DND-41 (cell line): ENCODE measurements at regions not wholly inside any gene's neighbourhood (a gene's known extent, or its start where the extent isn't known, plus 50 kb on each side); places are given as distances from the start of the nearest gene placed in this dataset.

ENCODE experiments used
- ATAC-seq: fragments of 200-7000 bp; cut with Tn5 transposase; 3 replicates; pipeline ENCODE4 v1.9.1; 2021; ENCODE audit warnings: low read depth; ENCODE audit not compliant: insufficient read depth
- DNase-seq: peaks from one replicate; pipeline ENCODE4 v3.0.0-alpha.2; 2020
- H2AFZ ChIP-seq: 2 replicates; pipeline ENCODE4 v1.6.0; 2012; ENCODE audit warnings: low read depth, low read length
- H3K27ac ChIP-seq: 2 replicates; pipeline ENCODE4 v1.5.1; 2012; ENCODE audit warnings: low read length, inconsistent platforms
- H3K27me3 ChIP-seq: fragments of 200-600 bp; sonication (generic); 2 replicates; pipeline ENCODE4 v1.6.0; 2012; ENCODE audit warnings: low read length, mild to moderate bottlenecking, inconsistent platforms; ENCODE audit not compliant: insufficient read depth, poor library complexity
- H3K36me3 ChIP-seq: 2 replicates; pipeline ENCODE4 v1.5.1; 2012; ENCODE audit warnings: low read length, inconsistent platforms; ENCODE audit not compliant: insufficient read depth
- H3K4me1 ChIP-seq: 2 replicates; pipeline ENCODE4 v1.5.1; 2012; ENCODE audit warnings: mild to moderate bottlenecking, low read length; ENCODE audit not compliant: insufficient read depth
- H3K4me2 ChIP-seq: 2 replicates; pipeline ENCODE4 v1.6.0; 2012; ENCODE audit warnings: mild to moderate bottlenecking, moderate library complexity, low read length, inconsistent platforms; ENCODE audit not compliant: insufficient read depth
- H3K4me3 ChIP-seq, 2 experiments: fragments of 200-600 bp in 1 of 2; shearing (Covaris generic) in 1 of 2; 2 replicates each; pipeline ENCODE4 v1.5.1; 2012 to 2016; ENCODE audit warnings: inconsistent platforms in 2 of 2, low read length in 2 of 2, mild to moderate bottlenecking in 2 of 2, low read depth in 1 of 2, moderate library complexity in 1 of 2
- H3K79me2 ChIP-seq: 2 replicates; pipeline ENCODE4 v1.6.0; 2012; ENCODE audit warnings: low read length, inconsistent platforms; ENCODE audit not compliant: insufficient read depth
- H3K9ac ChIP-seq: 2 replicates; pipeline ENCODE4 v1.6.0; 2012; ENCODE audit warnings: low read depth, mild to moderate bottlenecking, inconsistent platforms, low read length, moderate library complexity
- H3K9me3 ChIP-seq: 2 replicates; pipeline ENCODE4 v1.5.1; 2012; ENCODE audit warnings: low read length, moderate library complexity, mild to moderate bottlenecking, inconsistent platforms; ENCODE audit not compliant: insufficient read depth, severe bottlenecking
- H4K20me1 ChIP-seq: 2 replicates; pipeline ENCODE4 v1.6.0; 2012; ENCODE audit warnings: low read length; ENCODE audit not compliant: insufficient read depth
- EZH2 ChIP-seq: IDR thresholded peaks from 3 replicates; pipeline ENCODE4 v1.6.1; 2012; ENCODE audit warnings: borderline replicate concordance, low read depth, mild to moderate bottlenecking, moderate library complexity, low read length, inconsistent platforms; ENCODE audit not compliant: severe bottlenecking
- TF ChIP-seq, protein P1 (sequence below): IDR thresholded peaks from 2 replicates; pipeline ENCODE4 v1.5.1; 2012; ENCODE audit warnings: borderline replicate concordance, low read length, moderate library complexity, mild to moderate bottlenecking; ENCODE audit not compliant: poor library complexity, severe bottlenecking; ENCODE audit errors: extremely low read depth

DNA sequence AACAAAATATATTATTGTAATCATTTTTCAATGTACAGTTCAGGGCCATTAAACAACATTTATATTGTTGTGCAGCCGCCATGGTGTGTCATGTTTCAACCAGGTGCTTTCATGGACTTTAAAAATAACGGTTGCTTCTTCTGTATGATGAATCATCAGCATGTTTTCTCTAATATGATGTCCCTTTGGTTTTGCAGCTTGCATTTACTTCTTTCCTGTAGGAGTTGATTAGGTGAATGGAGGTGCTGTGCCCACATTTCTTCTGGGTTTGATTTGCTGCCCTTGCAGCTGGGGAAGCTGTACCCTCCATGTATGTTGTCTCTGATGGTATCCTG, 54.9 kb upstream of the TULP4 start:
- Histone ChIP-seq H3K9me3 (no peaks in the 10 kb centered on the region), H4K20me1 (peaks cover 44% of the 10 kb centered on the region), H3K27me3 (no peaks in the 10 kb centered on the region), H3K9ac (no peak overlapping the region), H3K4me3 (no peak overlapping the region), H3K27ac (no peak overlapping the region), H2AFZ (no peak overlapping the region), H3K36me3 (no peaks in the 10 kb centered on the region), H3K79me2 (peaks cover 85% of the 10 kb centered on the region), H3K4me1 (no peaks in the 10 kb centered on the region), H3K4me2 (no peak overlapping the region)
- TF ChIP-seq EZH2, result no peak
- TF ChIP-seq, protein P1, sequence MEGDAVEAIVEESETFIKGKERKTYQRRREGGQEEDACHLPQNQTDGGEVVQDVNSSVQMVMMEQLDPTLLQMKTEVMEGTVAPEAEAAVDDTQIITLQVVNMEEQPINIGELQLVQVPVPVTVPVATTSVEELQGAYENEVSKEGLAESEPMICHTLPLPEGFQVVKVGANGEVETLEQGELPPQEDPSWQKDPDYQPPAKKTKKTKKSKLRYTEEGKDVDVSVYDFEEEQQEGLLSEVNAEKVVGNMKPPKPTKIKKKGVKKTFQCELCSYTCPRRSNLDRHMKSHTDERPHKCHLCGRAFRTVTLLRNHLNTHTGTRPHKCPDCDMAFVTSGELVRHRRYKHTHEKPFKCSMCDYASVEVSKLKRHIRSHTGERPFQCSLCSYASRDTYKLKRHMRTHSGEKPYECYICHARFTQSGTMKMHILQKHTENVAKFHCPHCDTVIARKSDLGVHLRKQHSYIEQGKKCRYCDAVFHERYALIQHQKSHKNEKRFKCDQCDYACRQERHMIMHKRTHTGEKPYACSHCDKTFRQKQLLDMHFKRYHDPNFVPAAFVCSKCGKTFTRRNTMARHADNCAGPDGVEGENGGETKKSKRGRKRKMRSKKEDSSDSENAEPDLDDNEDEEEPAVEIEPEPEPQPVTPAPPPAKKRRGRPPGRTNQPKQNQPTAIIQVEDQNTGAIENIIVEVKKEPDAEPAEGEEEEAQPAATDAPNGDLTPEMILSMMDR, result no peak
- no peak for ATAC-seq
- DNase-seq, result no peak

DNA sequence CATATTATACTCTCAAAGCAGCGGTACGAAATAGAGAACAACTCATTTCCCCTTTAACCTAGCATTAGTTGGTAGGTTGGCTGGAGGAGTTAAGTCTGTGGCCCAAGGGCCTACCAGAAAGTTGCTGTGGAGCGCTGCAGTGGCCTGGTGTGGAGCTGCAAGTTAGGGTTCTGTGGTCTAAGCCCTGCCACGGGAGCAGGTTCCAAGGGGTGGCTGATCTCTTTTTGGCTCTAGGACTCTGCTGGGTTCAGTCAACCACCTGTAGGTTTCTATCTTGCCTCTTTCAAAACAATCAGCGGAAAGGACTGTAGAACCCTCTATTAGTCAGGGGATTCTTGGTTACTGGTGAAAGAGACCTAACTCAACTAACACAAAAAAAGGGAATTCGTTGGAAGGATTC, 54.5 kb upstream of the TULP4 start:
- ATAC-seq, result no peak
- Histone ChIP-seq H3K4me3 (no peak overlapping the region), H3K9me3 (no peaks in the 10 kb centered on the region), H3K4me1 (no peaks in the 10 kb centered on the region), H3K79me2 (peaks cover 85% of the 10 kb centered on the region), H3K27me3 (no peaks in the 10 kb centered on the region), H2AFZ (no peak overlapping the region), H3K4me2 (no peak overlapping the region), H3K27ac (no peak overlapping the region), H3K36me3 (no peaks in the 10 kb centered on the region), H3K9ac (no peak overlapping the region), H4K20me1 (peaks cover 43% of the 10 kb centered on the region)
- no peak for TF ChIP-seq EZH2
- TF ChIP-seq, protein P1, result no peak
- DNase-seq, result no peak

DNA sequence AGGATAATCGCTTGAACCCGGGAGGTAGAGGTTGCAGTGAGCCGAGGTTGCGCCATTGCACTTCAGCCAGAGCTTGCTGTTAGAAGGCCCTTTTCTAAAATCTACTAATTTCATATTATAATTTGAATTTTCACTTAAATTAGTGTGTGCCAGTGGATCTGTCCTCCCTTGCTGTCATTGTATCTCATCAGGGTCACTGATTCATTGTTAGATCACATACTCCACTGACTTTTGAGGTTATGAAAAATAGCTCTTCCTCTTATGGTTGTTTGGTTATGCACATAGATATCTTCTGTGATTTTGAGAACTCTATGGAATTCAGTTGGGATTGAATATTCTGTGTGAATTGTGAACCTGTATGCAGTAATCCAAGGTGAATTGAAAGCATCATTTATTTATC, 53.1 kb upstream of the TULP4 start:
- Histone ChIP-seq H3K27me3 (no peaks in the 10 kb centered on the region), H3K4me3 (no peak overlapping the region), H2AFZ (no peak overlapping the region), H3K36me3 (no peaks in the 10 kb centered on the region), H3K9me3 (no peaks in the 10 kb centered on the region), H3K9ac (no peak overlapping the region), H3K27ac (no peak overlapping the region), H3K4me2 (no peak overlapping the region), H3K79me2 (peaks cover 76% of the 10 kb centered on the region), H3K4me1 (no peaks in the 10 kb centered on the region), H4K20me1 (peaks cover 37% of the 10 kb centered on the region)
- DNase-seq, result no peak
- no peak for ATAC-seq
- TF ChIP-seq, protein P1, result no peak
- no peak for TF ChIP-seq EZH2

DNA sequence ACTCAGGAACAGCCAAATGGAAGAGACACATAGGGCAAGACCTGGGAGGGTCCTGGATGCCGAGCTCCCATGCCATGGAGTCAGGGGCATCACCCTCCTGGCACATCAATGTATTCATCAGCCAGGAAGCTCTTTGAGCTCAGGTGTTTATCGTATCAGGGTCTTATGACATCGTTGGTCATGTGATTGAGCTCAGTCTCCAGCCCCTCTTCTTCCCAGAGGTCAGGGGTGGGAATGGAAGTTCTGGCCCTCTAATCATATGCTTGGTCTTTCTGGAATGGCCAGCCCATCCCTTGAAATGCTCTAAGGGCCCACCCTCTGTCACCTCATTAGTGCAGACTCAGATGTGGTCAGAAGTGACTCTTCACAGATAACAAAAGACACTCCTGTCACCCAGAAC, 52.4 kb upstream of the TULP4 start:
- ATAC-seq (no peak), DNase-seq (no peak)
- Histone ChIP-seq H2AFZ (no peak overlapping the region), H3K9ac (no peak overlapping the region), H3K79me2 (peaks cover 71% of the 10 kb centered on the region), H3K9me3 (no peaks in the 10 kb centered on the region), H4K20me1 (peaks cover 39% of the 10 kb centered on the region), H3K27ac (no peak overlapping the region), H3K4me3 (no peak overlapping the region), H3K4me2 (no peak overlapping the region), H3K36me3 (no peaks in the 10 kb centered on the region), H3K4me1 (no peaks in the 10 kb centered on the region), H3K27me3 (no peaks in the 10 kb centered on the region)
- TF ChIP-seq, protein P1, result no peak
- TF ChIP-seq EZH2, result no peak
